GM18907 (cell line): ENCODE measurements at regions not wholly inside any gene's neighbourhood (a gene's known extent, or its start where the extent isn't known, plus 50 kb on each side); places are given as distances from the start of the nearest gene placed in this dataset.

Experiments used
- ATAC-seq: cut with Tn5 transposase; IDR thresholded peaks from one replicate; pipeline ENCODE4 v1.9.1; 2021; ENCODE audit warnings: mild to moderate bottlenecking, moderate library complexity; ENCODE audit not compliant: unreplicated experiment

DNA sequence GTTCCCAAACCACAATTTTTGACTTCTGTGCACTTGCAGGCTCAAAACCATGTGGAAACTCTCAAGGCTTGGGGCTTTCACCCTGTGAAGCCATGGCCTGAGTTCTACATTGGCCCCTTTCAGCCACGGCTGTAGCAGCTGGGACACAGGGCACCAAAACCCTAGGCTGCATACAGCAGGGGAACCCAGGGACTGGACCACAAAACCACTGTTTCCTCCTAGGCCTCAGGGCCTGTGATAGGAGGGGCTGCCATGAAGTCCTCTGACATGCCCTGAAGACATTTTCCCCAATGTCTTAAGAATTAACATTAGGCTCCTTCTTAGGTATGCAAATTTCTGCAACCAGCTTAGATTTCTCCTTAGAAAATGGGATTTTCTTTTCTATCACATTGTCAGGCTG, 312.1 kb upstream of the TUSC1 start:
- ATAC-seq, result no peak

GRCh38 chr9:25975667-25976066, 297.4 kb upstream of the TUSC1 start:
- ATAC-seq, result no peak

DNA sequence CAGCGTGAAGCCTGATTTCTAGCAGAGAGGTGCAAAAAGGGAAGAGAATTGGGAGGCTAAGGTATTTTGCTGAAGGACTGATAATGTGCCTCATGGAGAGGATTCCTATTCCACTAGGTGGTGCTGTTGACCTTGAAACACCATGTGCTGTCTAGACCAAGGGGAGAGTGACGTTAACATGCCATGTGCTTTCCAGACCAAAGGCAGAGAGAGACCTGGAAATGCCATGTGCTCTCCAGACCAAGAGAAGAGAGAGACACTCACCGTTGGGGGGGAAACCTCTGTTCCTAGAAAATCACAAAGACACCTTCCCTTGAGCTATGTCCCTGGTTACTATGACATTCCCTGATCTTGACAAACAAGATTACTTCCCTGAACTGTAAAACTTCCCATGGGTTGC, 286.0 kb upstream of the TUSC1 start:
- no peak for ATAC-seq

DNA sequence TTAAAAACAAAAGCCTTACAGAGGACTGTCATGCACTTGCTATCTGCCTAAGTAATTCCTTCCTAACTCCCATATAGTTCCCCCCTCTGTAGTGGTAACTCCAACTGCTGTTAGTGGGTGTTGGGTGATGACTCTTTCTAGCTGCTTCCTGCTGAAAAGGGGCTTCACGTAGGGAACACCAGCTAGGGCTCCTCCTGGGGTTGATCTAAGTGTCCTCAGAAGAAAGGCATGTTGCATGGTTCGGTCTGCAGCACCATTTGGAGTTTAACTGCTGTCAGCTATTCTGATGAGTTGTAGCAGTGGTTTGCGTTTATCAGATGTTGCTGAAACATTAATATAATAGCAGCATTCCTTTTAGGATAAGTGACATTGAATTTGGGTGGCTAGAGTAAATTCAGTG, 281.9 kb upstream of the TUSC1 start:
- no peak for ATAC-seq

DNA sequence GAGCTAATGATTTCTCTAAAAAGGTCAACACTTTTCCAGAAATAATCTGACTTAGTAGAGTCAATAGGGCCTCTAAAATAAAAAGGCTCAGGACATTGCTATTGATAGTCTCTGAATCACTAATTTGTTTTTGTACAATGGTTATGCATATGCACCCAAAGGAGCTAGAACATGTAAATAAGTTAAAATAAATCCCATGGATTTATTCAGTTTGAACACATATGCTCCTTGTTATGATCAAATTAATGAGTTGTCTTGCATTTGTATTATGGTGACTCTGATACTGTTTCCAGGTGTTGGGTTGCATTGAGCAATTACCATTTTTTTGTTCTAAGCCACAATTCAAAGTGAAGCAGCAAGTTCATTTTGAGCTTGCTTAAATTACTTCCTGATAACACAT, 276.0 kb upstream of the TUSC1 start:
- ATAC-seq, result no peak

GRCh38 chr9:25948182-25948581, 269.9 kb upstream of the TUSC1 start:
- ATAC-seq, result no peak

DNA sequence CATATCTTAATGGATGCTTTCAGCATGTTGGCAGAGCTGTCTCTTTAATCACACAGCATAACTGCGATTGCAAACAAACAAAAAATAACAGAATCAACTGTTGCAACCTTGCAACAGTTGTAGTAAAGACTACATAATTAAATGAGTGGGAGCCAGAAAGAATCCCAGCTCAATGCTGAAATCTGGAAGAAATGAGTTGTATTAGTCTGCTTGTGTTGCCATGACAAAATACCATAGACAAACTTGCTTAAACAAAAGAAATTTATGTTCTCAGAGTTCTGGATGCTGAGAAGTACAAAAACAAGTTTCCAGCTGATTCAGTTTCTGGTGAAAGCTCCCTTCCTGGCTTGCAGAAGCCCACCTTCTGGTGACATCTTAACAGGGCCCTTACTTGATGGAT, 260.9 kb upstream of the TUSC1 start:
- no peak for ATAC-seq

GRCh38 chr9:25936031-25936430, 257.8 kb upstream of the TUSC1 start:
- no peak for ATAC-seq

- ATAC-seq, result no peak
Measured at GRCh38 chr9:25935188-25935587, 256.9 kb upstream of the TUSC1 start.

DNA sequence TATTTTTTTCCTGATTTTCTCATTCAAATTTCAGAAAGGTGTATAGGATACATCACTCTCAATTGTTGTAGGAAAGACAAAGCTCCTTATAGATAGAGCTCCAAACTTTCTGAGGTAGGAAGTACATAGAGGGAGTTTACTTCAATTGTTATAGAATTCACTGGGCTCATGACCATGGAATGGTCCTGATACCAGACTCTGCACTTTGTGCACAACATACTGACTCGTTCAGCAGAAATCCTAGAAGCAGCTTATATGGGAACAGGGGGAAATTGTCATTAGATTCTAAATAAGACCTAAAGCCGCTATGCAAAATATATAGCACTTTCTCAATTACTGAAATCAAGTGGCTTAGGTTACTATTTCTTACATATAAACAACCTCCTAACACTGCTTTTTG, 240.5 kb upstream of the TUSC1 start:
- no peak for ATAC-seq

DNA sequence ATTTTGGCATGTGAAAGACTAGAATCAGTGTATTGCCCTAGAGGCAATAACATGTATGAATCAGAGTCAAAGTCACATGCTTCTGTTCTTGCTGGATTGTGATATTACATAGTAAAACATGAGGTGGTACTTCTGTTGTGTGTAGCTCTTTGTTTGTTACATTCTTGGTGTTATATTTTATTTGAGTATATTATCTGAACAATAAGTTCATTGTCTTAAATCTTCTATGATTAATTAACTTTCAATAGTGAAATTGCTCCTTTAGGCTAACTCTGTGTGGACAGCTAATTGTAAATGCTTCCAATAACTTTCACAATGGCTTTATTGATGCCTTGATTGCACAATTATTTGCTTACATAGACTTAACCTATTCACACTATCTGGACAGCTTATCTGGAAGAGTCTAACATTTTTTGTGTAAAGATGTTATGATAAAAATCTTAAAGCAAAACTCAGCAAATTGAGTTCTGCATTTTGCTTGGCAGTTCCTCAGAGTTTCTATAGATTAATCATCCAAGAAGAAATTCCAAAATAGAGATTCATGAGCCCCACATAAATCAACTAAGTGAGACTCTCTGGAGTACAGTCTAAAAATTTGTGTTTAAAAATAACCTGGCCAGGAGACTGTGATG, 239.6 kb upstream of the TUSC1 start:
- ATAC-seq, result no peak

DNA sequence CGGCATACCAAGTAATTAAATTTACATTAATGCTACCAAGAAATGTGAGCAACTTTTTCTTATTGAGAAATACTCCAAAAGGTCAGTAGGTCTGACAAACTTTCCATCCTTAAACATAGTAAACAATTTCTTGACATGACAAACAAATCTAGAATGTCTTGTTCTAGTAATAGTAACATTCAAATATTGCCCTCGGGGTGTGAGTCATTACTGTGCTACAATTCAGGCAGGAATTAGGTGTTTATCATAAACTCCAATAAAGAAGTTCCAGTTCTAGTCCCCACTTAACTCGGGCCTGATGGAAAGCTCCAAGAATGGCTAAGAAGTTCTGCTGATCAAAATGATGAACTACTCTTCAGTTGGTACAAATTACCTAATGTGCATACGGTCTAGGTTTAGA, 235.6 kb upstream of the TUSC1 start:
- no peak for ATAC-seq

DNA sequence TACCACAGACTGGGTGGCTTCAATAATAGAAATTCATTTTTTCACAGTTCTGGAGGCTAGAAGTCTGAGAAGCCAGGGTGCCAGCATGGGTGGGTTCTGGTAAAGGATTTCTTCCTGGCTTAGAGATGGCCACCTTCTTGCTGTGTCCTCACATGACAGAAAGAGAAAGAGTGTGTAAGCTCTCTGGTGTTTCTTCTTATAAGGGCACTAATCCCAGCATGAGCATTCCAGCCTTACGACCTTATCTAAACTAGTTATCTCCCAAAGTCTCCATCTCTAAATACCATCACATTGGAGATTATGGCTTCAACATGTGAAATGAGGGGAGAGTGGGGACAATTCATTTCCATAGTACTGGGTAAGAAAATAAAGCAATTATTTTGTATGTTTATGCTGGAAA, 226.5 kb upstream of the TUSC1 start:
- ATAC-seq, result no peak

GRCh38 chr9:25891527-25891926, 213.3 kb upstream of the TUSC1 start:
- ATAC-seq, result no peak

DNA sequence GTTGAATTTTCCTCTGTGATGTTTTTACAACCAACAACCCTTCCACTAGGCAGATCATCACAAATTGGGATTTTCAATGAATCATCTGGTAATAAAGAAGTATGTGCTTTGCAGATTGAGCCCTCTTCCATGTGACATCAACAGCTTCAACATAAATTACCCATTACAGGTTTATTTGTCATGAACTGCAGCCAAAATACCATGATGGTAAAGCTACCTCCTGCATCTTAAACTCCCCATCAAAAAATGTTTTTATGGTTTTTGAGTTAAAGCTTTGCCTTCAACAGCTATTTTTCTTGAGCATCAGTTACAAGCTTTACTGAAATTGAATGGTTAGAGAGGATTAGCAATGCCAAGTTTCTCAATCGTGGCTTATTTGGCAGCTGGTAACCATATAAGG, 211.4 kb upstream of the TUSC1 start:
- ATAC-seq, result no peak

GRCh38 chr9:25876248-25876647, 198.0 kb upstream of the TUSC1 start:
- ATAC-seq, result no peak

DNA sequence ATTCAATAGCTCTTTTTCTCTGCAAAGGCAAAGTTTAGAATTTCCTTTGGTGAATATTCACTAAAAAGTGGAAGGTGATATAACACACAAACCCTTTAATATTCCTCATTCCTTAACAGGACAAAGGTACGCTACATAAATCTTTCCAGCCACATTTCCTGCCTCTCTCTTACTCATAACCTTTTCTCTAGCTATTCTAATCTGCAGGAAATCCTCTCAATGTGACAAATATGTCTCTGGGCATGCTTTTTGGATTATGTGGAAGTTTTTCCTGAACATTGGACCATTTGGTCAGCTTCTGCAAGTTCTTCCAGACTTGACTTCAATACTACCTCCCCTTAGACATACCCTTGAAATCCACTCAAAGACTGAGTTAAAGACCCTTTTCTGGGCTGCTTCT, 186.3 kb upstream of the TUSC1 start:
- no peak for ATAC-seq

DNA sequence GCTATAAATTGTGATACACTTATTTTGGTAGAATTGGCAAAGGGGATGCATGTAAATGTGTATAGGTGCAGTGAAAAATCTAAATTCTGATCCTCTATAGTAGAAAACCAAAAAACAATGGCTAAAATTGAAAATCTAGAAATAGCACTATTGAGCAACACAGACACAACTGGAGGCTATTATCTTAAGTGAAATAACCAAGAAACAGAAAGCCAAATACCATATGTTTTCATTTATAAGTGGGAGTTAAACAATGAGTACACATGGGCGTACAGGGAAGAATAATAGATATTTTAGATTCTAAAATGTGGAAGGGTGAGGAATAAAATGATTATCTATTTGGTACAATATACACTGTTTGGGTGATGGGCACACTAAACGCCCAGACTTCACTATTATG, 183.2 kb upstream of the TUSC1 start:
- ATAC-seq, result no peak

GRCh38 chr9:25857147-25857546, 178.9 kb upstream of the TUSC1 start:
- ATAC-seq, result no peak

GRCh38 chr9:25850803-25851202, 172.6 kb upstream of the TUSC1 start:
- no peak for ATAC-seq

DNA sequence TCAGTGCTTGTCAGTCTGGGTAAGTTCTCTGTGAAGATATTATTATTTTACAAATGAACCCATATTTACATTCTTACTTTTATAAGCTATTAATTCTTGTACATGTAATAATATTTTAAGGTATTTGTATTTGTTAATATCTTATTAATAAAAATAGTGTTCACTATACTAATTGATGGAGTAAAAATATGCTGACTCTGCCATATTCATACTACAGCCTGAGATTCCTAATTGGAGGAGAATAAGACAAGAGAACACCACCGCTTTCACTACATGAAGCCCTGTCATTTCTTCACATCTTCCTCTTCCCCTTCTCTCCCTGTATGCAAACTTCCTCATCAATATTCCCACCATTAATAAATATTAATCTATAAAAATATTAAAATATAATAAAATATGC, 167.6 kb upstream of the TUSC1 start:
- no peak for ATAC-seq

- ATAC-seq, result no peak
Measured at GRCh38 chr9:25830381-25830780, 152.1 kb upstream of the TUSC1 start.

GRCh38 chr9:25827626-25828025, 149.4 kb upstream of the TUSC1 start:
- ATAC-seq, result no peak

DNA sequence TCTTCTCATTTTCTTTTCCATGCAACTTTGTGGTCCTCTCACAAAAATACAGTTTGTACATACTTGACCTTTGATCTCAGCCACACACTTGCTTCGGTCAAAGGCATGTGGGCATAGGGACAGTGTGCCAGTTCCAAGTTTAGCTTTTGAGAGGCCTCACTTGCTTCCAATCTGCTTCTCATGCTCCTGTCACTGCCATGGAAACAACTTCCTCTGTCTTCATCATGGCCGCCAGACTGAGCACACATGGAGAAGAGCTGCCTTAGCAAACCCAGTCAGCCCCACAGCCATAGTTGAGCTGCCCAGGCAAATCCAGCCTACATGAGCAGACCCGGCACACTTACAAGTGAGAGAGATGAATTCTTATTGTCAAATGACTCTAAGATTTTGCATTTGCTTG, 138.2 kb upstream of the TUSC1 start:
- ATAC-seq, result no peak
